ENCODE measurements at regions not wholly inside any gene's neighbourhood (a gene's known extent, or its start where the extent isn't known, plus 50 kb on each side); places are given as distances from the start of the nearest gene placed in this dataset.

GRCh38 chr12:127194176-127194575, 1072.8 kb upstream of the TMEM132C start:
- no peak for DNase-seq (ENCODE audit: extremely low read depth, low read depth, low spot score)

GRCh38 chr12:127205781-127206555, 1061.0 kb upstream of the TMEM132C start:
- DNase-seq (ENCODE audit: extremely low read depth, low read depth, low spot score), result no peak

GRCh38 chr12:127209318-127209717, 1057.7 kb upstream of the TMEM132C start:
- no peak for DNase-seq (ENCODE audit: extremely low read depth, low read depth, low spot score)

- no peak for DNase-seq (ENCODE audit: extremely low read depth, low read depth, low spot score)
Measured at GRCh38 chr12:127214186-127214585, 1052.8 kb upstream of the TMEM132C start.

GRCh38 chr12:127223011-127223410, 1044.0 kb upstream of the TMEM132C start:
- DNase-seq (ENCODE audit: extremely low read depth, low read depth, low spot score), result no peak

- no peak for DNase-seq (ENCODE audit: extremely low read depth, low read depth, low spot score)
Measured at GRCh38 chr12:127223731-127224130, 1043.2 kb upstream of the TMEM132C start.

- DNase-seq (ENCODE audit: extremely low read depth, low read depth, low spot score), result peak; percentile 1
Measured at GRCh38 chr12:127230843-127231260, 1036.1 kb upstream of the TMEM132C start.

GRCh38 chr12:127231371-127231770, 1035.6 kb upstream of the TMEM132C start:
- DNase-seq (ENCODE audit: extremely low read depth, low read depth, low spot score), result no peak

- no peak for DNase-seq (ENCODE audit: extremely low read depth, low read depth, low spot score)
Measured at GRCh38 chr12:127233016-127233415, 1034.0 kb upstream of the TMEM132C start.

- no peak for DNase-seq (ENCODE audit: extremely low read depth, low read depth, low spot score)
Measured at GRCh38 chr12:127235761-127236160, 1031.2 kb upstream of the TMEM132C start.

GRCh38 chr12:127236491-127236890, 1030.5 kb upstream of the TMEM132C start:
- DNase-seq (ENCODE audit: extremely low read depth, low read depth, low spot score), result no peak

- no peak for DNase-seq (ENCODE audit: extremely low read depth, low read depth, low spot score)
Measured at GRCh38 chr12:127237151-127237550, 1029.8 kb upstream of the TMEM132C start.

GRCh38 chr12:127238107-127238506, 1028.9 kb upstream of the TMEM132C start:
- no peak for DNase-seq (ENCODE audit: extremely low read depth, low read depth, low spot score)

- DNase-seq (ENCODE audit: extremely low read depth, low read depth, low spot score), result no peak
Measured at GRCh38 chr12:127239781-127240180, 1027.2 kb upstream of the TMEM132C start.

- no peak for DNase-seq (ENCODE audit: extremely low read depth, low read depth, low spot score)
Measured at GRCh38 chr12:127240249-127240929, 1026.6 kb upstream of the TMEM132C start.

GRCh38 chr12:127241072-127241817, 1025.7 kb upstream of the TMEM132C start:
- DNase-seq (ENCODE audit: extremely low read depth, low read depth, low spot score), result no peak

GRCh38 chr12:127245009-127245408, 1022.0 kb upstream of the TMEM132C start:
- DNase-seq (ENCODE audit: extremely low read depth, low read depth, low spot score), result no peak

- no peak for DNase-seq (ENCODE audit: extremely low read depth, low read depth, low spot score)
Measured at GRCh38 chr12:127245437-127245836, 1021.5 kb upstream of the TMEM132C start.

- no peak for DNase-seq (ENCODE audit: extremely low read depth, low read depth, low spot score)
Measured at GRCh38 chr12:127247937-127248336, 1019.0 kb upstream of the TMEM132C start.

- no peak for DNase-seq (ENCODE audit: extremely low read depth, low read depth, low spot score)
Measured at GRCh38 chr12:127249428-127249827, 1017.5 kb upstream of the TMEM132C start.

GRCh38 chr12:127253797-127254327, 1013.1 kb upstream of the TMEM132C start:
- no peak for DNase-seq (ENCODE audit: extremely low read depth, low read depth, low spot score)

All from glomerular endothelial cell (primary cell).